ENCODE measurements at regions not wholly inside any gene's neighbourhood (a gene's known extent, or its start where the extent isn't known, plus 50 kb on each side); places are given as distances from the start of the nearest gene placed in this dataset.

- TF ChIP-seq CTCF (IDR thresholded peaks at IDR 0.05; ENCODE audit: low read length) (no peak), EZH2 (IDR thresholded peaks at IDR 0.05; ENCODE audit: borderline replicate concordance, low read length) (no peak)
These were observed 176.9 kb upstream of the MDGA2 start for GRCh38 chr14:47852278-47852677.
